IPS-18a (cell line): ENCODE measurements at regions not wholly inside any gene's neighbourhood (a gene's known extent, or its start where the extent isn't known, plus 50 kb on each side); places are given as distances from the start of the nearest gene placed in this dataset.

Experiments
- H3K27ac ChIP-seq: one replicate; pipeline ENCODE4 v1.5.1; 2013; ENCODE audit warnings: low read length
- H3K27me3 ChIP-seq: one replicate; pipeline ENCODE4 v1.6.1; 2013; ENCODE audit warnings: mild to moderate bottlenecking, low read length; ENCODE audit not compliant: control insufficient read depth, insufficient read depth
- H3K36me3 ChIP-seq: one replicate; pipeline ENCODE4 v1.6.1; 2013; ENCODE audit warnings: low read depth, low read length; ENCODE audit not compliant: control insufficient read depth
- H3K4me1 ChIP-seq: one replicate; pipeline ENCODE4 v1.6.1; 2013; ENCODE audit warnings: low read depth, low read length; ENCODE audit not compliant: control insufficient read depth
- H3K4me3 ChIP-seq: one replicate; pipeline ENCODE4 v1.5.1; 2013; ENCODE audit warnings: low read length
- H3K9ac ChIP-seq: one replicate; pipeline ENCODE4 v1.6.1; 2013; ENCODE audit warnings: mild to moderate bottlenecking, low read length, moderate library complexity
- H3K9me3 ChIP-seq: one replicate; pipeline ENCODE4 v1.6.1; 2013; ENCODE audit warnings: low read depth, low read length; ENCODE audit not compliant: control insufficient read depth

GRCh38 chr15:31805090-31805662 lies 225.1 kb upstream of the CHRNA7 start:
- Histone ChIP-seq H3K27me3 (no peaks in the 10 kb centered on the region), H3K36me3 (no peaks in the 10 kb centered on the region), H3K4me3 (no peak overlapping the region), H3K9me3 (no peaks in the 10 kb centered on the region), H3K27ac (no peak overlapping the region), H3K9ac (no peak overlapping the region), H3K4me1 (no peaks in the 10 kb centered on the region)

- no peak overlapping the region for H3K27ac ChIP-seq
- H3K9me3 ChIP-seq: no peaks in the 10 kb centered on the region
- no peaks in the 10 kb centered on the region for H3K36me3 ChIP-seq
- H3K4me1 ChIP-seq: no peaks in the 10 kb centered on the region
- no peaks in the 10 kb centered on the region for H3K27me3 ChIP-seq
- H3K9ac ChIP-seq: no peak overlapping the region
- H3K4me3 ChIP-seq: no peak overlapping the region
Observed at GRCh38 chr15:31806106-31806505, 224.2 kb upstream of the CHRNA7 start.

- Histone ChIP-seq H3K9ac (no peak overlapping the region), H3K9me3 (no peaks in the 10 kb centered on the region), H3K4me3 (no peak overlapping the region), H3K27ac (no peak overlapping the region), H3K36me3 (no peaks in the 10 kb centered on the region), H3K4me1 (no peaks in the 10 kb centered on the region), H3K27me3 (no peaks in the 10 kb centered on the region)
Observed at GRCh38 chr15:31811641-31812040, 218.7 kb upstream of the CHRNA7 start.

- no peak overlapping the region for H3K4me3 ChIP-seq
- no peaks in the 10 kb centered on the region for H3K36me3 ChIP-seq
- H3K9me3 ChIP-seq: no peaks in the 10 kb centered on the region
- H3K27me3 ChIP-seq: no peaks in the 10 kb centered on the region
- no peak overlapping the region for H3K9ac ChIP-seq
- H3K27ac ChIP-seq: no peak overlapping the region
- no peaks in the 10 kb centered on the region for H3K4me1 ChIP-seq
Observed at GRCh38 chr15:31814082-31814481, 216.2 kb upstream of the CHRNA7 start.

GRCh38 chr15:31815411-31816155 lies 214.7 kb upstream of the CHRNA7 start:
- no peak overlapping the region for H3K4me3 ChIP-seq

GRCh38 chr15:31822463-31822862 lies 207.9 kb upstream of the CHRNA7 start:
- Histone ChIP-seq H3K4me3 (no peak overlapping the region), H3K9ac (no peak overlapping the region), H3K9me3 (no peaks in the 10 kb centered on the region), H3K27me3 (no peaks in the 10 kb centered on the region), H3K36me3 (no peaks in the 10 kb centered on the region), H3K27ac (no peak overlapping the region), H3K4me1 (no peaks in the 10 kb centered on the region)

More at GRCh38 chr15:31815411-31816155, 214.7 kb upstream of the CHRNA7 start:
- no peaks in the 10 kb centered on the region for H3K4me1 ChIP-seq
- H3K9me3 ChIP-seq: no peaks in the 10 kb centered on the region
- no peaks in the 10 kb centered on the region for H3K27me3 ChIP-seq
- H3K9ac ChIP-seq: no peak overlapping the region
- no peaks in the 10 kb centered on the region for H3K36me3 ChIP-seq
- no peak overlapping the region for H3K27ac ChIP-seq

- Histone ChIP-seq H3K4me3 (no peak overlapping the region), H3K27me3 (no peaks in the 10 kb centered on the region), H3K27ac (no peak overlapping the region), H3K36me3 (no peaks in the 10 kb centered on the region), H3K9ac (no peak overlapping the region), H3K4me1 (no peaks in the 10 kb centered on the region), H3K9me3 (no peaks in the 10 kb centered on the region)
Observed at GRCh38 chr15:31824024-31824423, 206.3 kb upstream of the CHRNA7 start.

- no peak overlapping the region for H3K9ac ChIP-seq
- H3K4me1 ChIP-seq: no peaks in the 10 kb centered on the region
- no peaks in the 10 kb centered on the region for H3K36me3 ChIP-seq
- H3K4me3 ChIP-seq: no peak overlapping the region
- no peaks in the 10 kb centered on the region for H3K27me3 ChIP-seq
- H3K27ac ChIP-seq: no peak overlapping the region
- H3K9me3 ChIP-seq: no peaks in the 10 kb centered on the region
Observed at GRCh38 chr15:31828594-31828993, 201.7 kb upstream of the CHRNA7 start.

- Histone ChIP-seq H3K9ac (no peak overlapping the region), H3K36me3 (no peaks in the 10 kb centered on the region)
Observed at GRCh38 chr15:31830591-31830990, 199.7 kb upstream of the CHRNA7 start.

GRCh38 chr15:31831596-31831995 lies 198.7 kb upstream of the CHRNA7 start:
- no peaks in the 10 kb centered on the region for H3K9me3 ChIP-seq
- no peaks in the 10 kb centered on the region for H3K4me1 ChIP-seq
- H3K27ac ChIP-seq: no peak overlapping the region
- no peaks in the 10 kb centered on the region for H3K27me3 ChIP-seq
- no peaks in the 10 kb centered on the region for H3K36me3 ChIP-seq
- no peak overlapping the region for H3K4me3 ChIP-seq
- H3K9ac ChIP-seq: no peak overlapping the region

More at GRCh38 chr15:31830591-31830990, 199.7 kb upstream of the CHRNA7 start:
- Histone ChIP-seq H3K4me3 (no peak overlapping the region), H3K27ac (no peak overlapping the region), H3K9me3 (no peaks in the 10 kb centered on the region), H3K27me3 (no peaks in the 10 kb centered on the region), H3K4me1 (no peaks in the 10 kb centered on the region)

GRCh38 chr15:31834654-31835053 lies 195.7 kb upstream of the CHRNA7 start:
- no peak overlapping the region for H3K4me3 ChIP-seq
- H3K27ac ChIP-seq: no peak overlapping the region
- no peaks in the 10 kb centered on the region for H3K27me3 ChIP-seq
- no peaks in the 10 kb centered on the region for H3K36me3 ChIP-seq
- H3K4me1 ChIP-seq: no peaks in the 10 kb centered on the region
- H3K9ac ChIP-seq: no peak overlapping the region
- no peaks in the 10 kb centered on the region for H3K9me3 ChIP-seq

GRCh38 chr15:31839388-31839787 lies 190.9 kb upstream of the CHRNA7 start:
- Histone ChIP-seq H3K4me3 (no peak overlapping the region), H3K36me3 (no peaks in the 10 kb centered on the region), H3K4me1 (no peaks in the 10 kb centered on the region), H3K9me3 (no peaks in the 10 kb centered on the region), H3K27ac (no peak overlapping the region), H3K9ac (no peak overlapping the region), H3K27me3 (no peaks in the 10 kb centered on the region)
